WTC11 (cell line): ENCODE measurements at regions not wholly inside any gene's neighbourhood (a gene's known extent, or its start where the extent isn't known, plus 50 kb on each side); places are given as distances from the start of the nearest gene placed in this dataset.

ENCODE experiments used
- ATAC-seq: fragments of 200-7000 bp; cut with Tn5 transposase; 2 replicates; pipeline ENCODE4 v1.10.0; 2021; ENCODE audit warnings: mild to moderate bottlenecking, moderate library complexity
- CTCF ChIA-PET: fragments of 300-600 bp; sonication (Branson Sonifier 250); formaldehyde crosslinking; loops from one replicate; lab custom pipeline; 2021; ENCODE audit warnings: antibody characterized with exemption; lab: Charles Lee
- POLR2A ChIA-PET: fragments of 350-600 bp; sonication (Branson Sonifier 250); formaldehyde crosslinking; loops from one replicate; lab custom pipeline; 2021; ENCODE audit warnings: antibody characterized with exemption; lab: Charles Lee
- DNase-seq: peaks from one replicate; pipeline ENCODE4 v3.0.0; 2021; ENCODE audit warnings: low spot score
- H3K27ac Mint-ChIP-seq: 2 replicates; pipeline ENCODE4 v1.8.0; 2021; ENCODE audit warnings: mixed read lengths
- H3K27me3 Mint-ChIP-seq: 2 replicates; pipeline ENCODE4 v1.8.0; 2021; ENCODE audit warnings: low read depth, mild to moderate bottlenecking, moderate library complexity, mixed read lengths
- H3K36me3 Mint-ChIP-seq: 2 replicates; pipeline ENCODE4 v1.8.0; 2021; ENCODE audit warnings: mixed read lengths
- H3K4me1 Mint-ChIP-seq: 2 replicates; pipeline ENCODE4 v1.8.0; 2022; ENCODE audit warnings: mixed read lengths
- H3K4me3 Mint-ChIP-seq: 2 replicates; pipeline ENCODE4 v1.8.0; 2021; ENCODE audit warnings: mild to moderate bottlenecking, moderate library complexity, mixed read lengths
- H3K9me3 Mint-ChIP-seq: 2 replicates; pipeline ENCODE4 v1.8.0; 2021; ENCODE audit warnings: mixed read lengths
- ATF1 ChIP-seq: sonication (generic); formaldehyde crosslinking; IDR thresholded peaks from 2 replicates; pipeline ENCODE4 v1.8.1; 2023; ENCODE audit warnings: mild to moderate bottlenecking, moderate library complexity, missing genetic modification reagents
- CDX4 ChIP-seq: fragments of 250-450 bp; sonication (Bioruptor Pico); IDR thresholded peaks from 2 replicates; pipeline ENCODE4 v1.9.0; 2021; ENCODE audit warnings: moderate library complexity, mild to moderate bottlenecking, inconsistent platforms, borderline replicate concordance
- E2F1 ChIP-seq: sonication (generic); formaldehyde crosslinking; IDR thresholded peaks from 2 replicates; pipeline ENCODE4 v1.8.0; 2022; ENCODE audit warnings: mild to moderate bottlenecking, missing genetic modification reagents
- ERG ChIP-seq: fragments of 250-450 bp; sonication (Bioruptor Pico); IDR thresholded peaks from 2 replicates; pipeline ENCODE4 v1.8.0; 2021; ENCODE audit warnings: mild to moderate bottlenecking
- ESRRA ChIP-seq: sonication (generic); formaldehyde crosslinking; IDR thresholded peaks from 2 replicates; pipeline ENCODE4 v1.8.1; 2022; ENCODE audit warnings: mild to moderate bottlenecking, missing genetic modification reagents, borderline replicate concordance
- FOXJ3 ChIP-seq: sonication (generic); formaldehyde crosslinking; IDR thresholded peaks from 2 replicates; pipeline ENCODE4 v1.9.0; 2021; ENCODE audit warnings: missing genetic modification reagents, mild to moderate bottlenecking, borderline replicate concordance
- FOXK1 ChIP-seq: sonication (generic); formaldehyde crosslinking; IDR thresholded peaks from 2 replicates; pipeline ENCODE4 v1.8.0; 2022; ENCODE audit warnings: mild to moderate bottlenecking, moderate library complexity, missing genetic modification reagents
- IRF1 ChIP-seq: sonication (generic); formaldehyde crosslinking; IDR thresholded peaks from 2 replicates; pipeline ENCODE4 v1.8.0; 2023; ENCODE audit warnings: missing genetic modification reagents
- KAT7 ChIP-seq: sonication (generic); formaldehyde crosslinking; IDR thresholded peaks from 2 replicates; pipeline ENCODE4 v1.8.1; 2023; ENCODE audit warnings: missing genetic modification reagents, mild to moderate bottlenecking, borderline replicate concordance
- MLX ChIP-seq: sonication (generic); formaldehyde crosslinking; IDR thresholded peaks from 2 replicates; pipeline ENCODE4 v1.8.1; 2023; ENCODE audit warnings: mild to moderate bottlenecking, missing genetic modification reagents, moderate library complexity
- MYBL2 ChIP-seq: sonication (generic); formaldehyde crosslinking; IDR thresholded peaks from 2 replicates; pipeline ENCODE4 v1.8.1; 2023; ENCODE audit warnings: mild to moderate bottlenecking, moderate library complexity, missing genetic modification reagents
- NFATC4 ChIP-seq: fragments of 250-450 bp; sonication (Bioruptor Pico); IDR thresholded peaks from 2 replicates; pipeline ENCODE4 v1.9.0; 2021; ENCODE audit warnings: mild to moderate bottlenecking
- NR2C2 ChIP-seq: sonication (generic); formaldehyde crosslinking; IDR thresholded peaks from 2 replicates; pipeline ENCODE4 v1.8.0; 2022; ENCODE audit warnings: mild to moderate bottlenecking, missing genetic modification reagents
- OVOL2 ChIP-seq: fragments of 250-450 bp; sonication (Bioruptor Pico); IDR thresholded peaks from 2 replicates; pipeline ENCODE4 v1.9.0; 2021; ENCODE audit warnings: mild to moderate bottlenecking, borderline replicate concordance
- RORB ChIP-seq: fragments of 250-450 bp; sonication (Bioruptor Pico); IDR thresholded peaks from 2 replicates; pipeline ENCODE4 v1.9.0; 2021; ENCODE audit warnings: mild to moderate bottlenecking
- SOX15 ChIP-seq: fragments of 250-450 bp; sonication (Bioruptor Pico); IDR thresholded peaks from 2 replicates; pipeline ENCODE4 v1.9.0; 2021; ENCODE audit warnings: mild to moderate bottlenecking
- SP1 ChIP-seq: sonication (generic); formaldehyde crosslinking; conservative IDR thresholded peaks from 2 replicates; pipeline ENCODE4 v1.8.1; 2022; ENCODE audit warnings: missing genetic modification reagents
- TP53 ChIP-seq: sonication (generic); formaldehyde crosslinking; IDR thresholded peaks from 2 replicates; pipeline ENCODE4 v1.8.1; 2023; ENCODE audit warnings: mild to moderate bottlenecking, missing genetic modification reagents
- ZBTB43 ChIP-seq: sonication (generic); formaldehyde crosslinking; IDR thresholded peaks from 2 replicates; pipeline ENCODE4 v1.8.1; 2023; ENCODE audit warnings: mild to moderate bottlenecking, missing genetic modification reagents
- ZNF121 ChIP-seq: sonication (generic); formaldehyde crosslinking; IDR thresholded peaks from 2 replicates; pipeline ENCODE4 v1.8.0; 2023; ENCODE audit warnings: missing genetic modification reagents
- ZNF396 ChIP-seq: fragments of 250-450 bp; sonication (Bioruptor Pico); IDR thresholded peaks from 2 replicates; pipeline ENCODE4 v1.8.0; 2021; ENCODE audit warnings: mild to moderate bottlenecking, moderate library complexity, borderline replicate concordance
- ZNF512 ChIP-seq: sonication (generic); formaldehyde crosslinking; IDR thresholded peaks from 2 replicates; pipeline ENCODE4 v1.8.1; 2022; ENCODE audit warnings: missing genetic modification reagents, borderline replicate concordance
- ZNF532 ChIP-seq: fragments of 250-450 bp; sonication (Bioruptor Pico); IDR thresholded peaks from 2 replicates; pipeline ENCODE4 v1.9.0; 2021; ENCODE audit warnings: mild to moderate bottlenecking, borderline replicate concordance
- ZSCAN18 ChIP-seq: fragments of 250-450 bp; sonication (Bioruptor Pico); IDR thresholded peaks from 2 replicates; pipeline ENCODE4 v2.1.2; 2022; ENCODE audit warnings: mild to moderate bottlenecking, moderate library complexity

- Mint-ChIP-seq H3K4me3 (no peak overlapping the region), H3K27ac (no peak overlapping the region), H3K4me1 (peaks cover 11% of the 10 kb centered on the region), H3K9me3 (no peaks in the 10 kb centered on the region), H3K27me3 (no peaks in the 10 kb centered on the region), H3K36me3 (no peaks in the 10 kb centered on the region)
- ChIA-PET POLR2A (no interaction called here), CTCF (no interaction called here)
- DNase-seq (no peak), ATAC-seq (no peak)
- TF ChIP-seq ZSCAN18 (CRISPR knock-in tag) (no peak), ATF1 (no peak), RORB (CRISPR knock-in tag) (no peak), OVOL2 (CRISPR knock-in tag) (no peak), ZNF532 (CRISPR knock-in tag) (no peak), ZNF396 (CRISPR knock-in tag) (no peak), ZNF121 (no peak), ZBTB43 (no peak), IRF1 (CRISPR knock-in tag) (no peak), KAT7 (CRISPR knock-in tag) (no peak), FOXJ3 (no peak), NFATC4 (CRISPR knock-in tag) (no peak), MLX (CRISPR knock-in tag) (no peak), SOX15 (CRISPR knock-in tag) (no peak)
Observed at GRCh38 chr12:84634526-84634925, 278.1 kb downstream of the SLC6A15 start.

- H3K27me3 Mint-ChIP-seq: no peaks in the 10 kb centered on the region
- DNase-seq (no peak), ATAC-seq (no peak)
- no peaks in the 10 kb centered on the region for H3K9me3 Mint-ChIP-seq
- ChIA-PET CTCF (no interaction called here), POLR2A (no interaction called here)
- no peak overlapping the region for H3K4me3 Mint-ChIP-seq
- H3K4me1 Mint-ChIP-seq: peaks cover 6% of the 10 kb centered on the region
- H3K27ac Mint-ChIP-seq: no peak overlapping the region
- no peaks in the 10 kb centered on the region for H3K36me3 Mint-ChIP-seq
- TF ChIP-seq MYBL2 (CRISPR knock-in tag): no peak
- no peak for TF ChIP-seq ZNF512 (CRISPR knock-in tag)
- TF ChIP-seq NR2C2: no peak
- no peak for TF ChIP-seq OVOL2 (CRISPR knock-in tag)
- no peak for TF ChIP-seq SP1
- no peak for TF ChIP-seq FOXK1 (CRISPR knock-in tag)
- TF ChIP-seq ERG (CRISPR knock-in tag): no peak
- no peak for TF ChIP-seq CDX4 (CRISPR knock-in tag)
- TF ChIP-seq E2F1 (CRISPR knock-in tag): no peak
- no peak for TF ChIP-seq TP53
- TF ChIP-seq ESRRA (CRISPR knock-in tag): no peak
- no peak for TF ChIP-seq KAT7 (CRISPR knock-in tag)
- TF ChIP-seq NFATC4 (CRISPR knock-in tag): no peak
Observed at GRCh38 chr12:84632556-84632955, 280.0 kb downstream of the SLC6A15 start.
